Activated T-cell treated with anti-CD3 and anti-CD28 coated beads, Interleukin-2, amount 50 U/mL, for 72 hours (primary cell): ENCODE measurements at regions not wholly inside any gene's neighbourhood (a gene's known extent, or its start where the extent isn't known, plus 50 kb on each side); places are given as distances from the start of the nearest gene placed in this dataset.
"Not testable (repeated sequence)": the region's sequence is repeated elsewhere in the genome, so short reads cannot be mapped to it uniquely, and the experiment has no call there.

ENCODE experiments used
- ATAC-seq, 2 donors: fragments of 150-1000 bp; cut with Tn5 transposase; replicated peaks in 1 of 2; 2 replicates each; pipeline ENCODE4 v1.10.0; 2021; ENCODE audit warnings: moderate library complexity in 2 of 2, mild to moderate bottlenecking in 1 of 2
- DNase-seq, 2 donors: peaks; one replicate each; pipeline ENCODE4 v3.0.0; 2021 to 2022; ENCODE audit warnings: mixed read lengths in 1 of 2
- H3K27ac Mint-ChIP-seq: one replicate; pipeline ENCODE4 v1.8.0; 2022; ENCODE audit warnings: mild to moderate bottlenecking, moderate library complexity, mixed read lengths
- H3K27me3 Mint-ChIP-seq: one replicate; pipeline ENCODE4 v1.8.0; 2022; ENCODE audit warnings: low read depth, mixed read lengths
- H3K36me3 Mint-ChIP-seq, 2 donors: one replicate each; pipeline ENCODE4 v1.8.0; 2022; ENCODE audit warnings: mixed read lengths in 2 of 2, mild to moderate bottlenecking in 1 of 2; ENCODE audit not compliant: insufficient read depth in 2 of 2
- H3K4me1 Mint-ChIP-seq: one replicate; pipeline ENCODE4 v1.8.0; 2022; ENCODE audit warnings: low read depth, mixed read lengths
- H3K4me3 Mint-ChIP-seq, 2 donors: one replicate each; pipeline ENCODE4 v1.8.0; 2022; ENCODE audit warnings: mild to moderate bottlenecking in 2 of 2, mixed read lengths in 2 of 2, moderate library complexity in 2 of 2
- H3K9me3 Mint-ChIP-seq, 2 donors: one replicate each; pipeline ENCODE4 v1.8.0; 2022; ENCODE audit warnings: mixed read lengths in 2 of 2

GRCh38 chr6:79378957-79379356 is 144.5 kb upstream of the HMGN3 start:
- no peak overlapping the region for H3K4me3 Mint-ChIP-seq
- ATAC-seq: no peak
- no peaks in the 10 kb centered on the region for H3K9me3 Mint-ChIP-seq
- no peak for DNase-seq
- no peaks in the 10 kb centered on the region for H3K36me3 Mint-ChIP-seq
- peaks cover under 1% of the 10 kb centered on the region for H3K27me3 Mint-ChIP-seq
- peaks cover 5% of the 10 kb centered on the region for H3K4me1 Mint-ChIP-seq
- H3K27ac Mint-ChIP-seq: no peak overlapping the region

GRCh38 chr6:79377888-79378348 is 143.4 kb upstream of the HMGN3 start:
- DNase-seq: no peak

GRCh38 chr6:79377047-79377446 is 142.6 kb upstream of the HMGN3 start:
- Mint-ChIP-seq H3K27ac (no peak overlapping the region), H3K9me3 (no peaks in the 10 kb centered on the region), H3K36me3 (no peaks in the 10 kb centered on the region)

More at GRCh38 chr6:79377888-79378348, 143.4 kb upstream of the HMGN3 start:
- no peaks in the 10 kb centered on the region for H3K36me3 Mint-ChIP-seq
- H3K9me3 Mint-ChIP-seq: no peaks in the 10 kb centered on the region
- no peak for ATAC-seq
- H3K27ac Mint-ChIP-seq: no peak overlapping the region
- peaks cover 11% of the 10 kb centered on the region for H3K27me3 Mint-ChIP-seq
- H3K4me3 Mint-ChIP-seq: no peak overlapping the region
- H3K4me1 Mint-ChIP-seq: peaks cover 5% of the 10 kb centered on the region

GRCh38 chr6:79375635-79376337 is 141.3 kb upstream of the HMGN3 start:
- H3K9me3 Mint-ChIP-seq: no peaks in the 10 kb centered on the region
- no peaks in the 10 kb centered on the region for H3K36me3 Mint-ChIP-seq
- peaks cover 5% of the 10 kb centered on the region for H3K4me1 Mint-ChIP-seq
- no peak for ATAC-seq
- no peak for DNase-seq
- H3K4me3 Mint-ChIP-seq: no peak overlapping the region
- H3K27ac Mint-ChIP-seq: no peak overlapping the region
- peaks cover 18% of the 10 kb centered on the region for H3K27me3 Mint-ChIP-seq

More at GRCh38 chr6:79377047-79377446, 142.6 kb upstream of the HMGN3 start:
- Mint-ChIP-seq H3K4me1 (peaks cover 5% of the 10 kb centered on the region), H3K27me3 (peaks cover 17% of the 10 kb centered on the region), H3K4me3 (no peak overlapping the region)
- no peak for ATAC-seq
- DNase-seq: no peak

- no peak overlapping the region for H3K27ac Mint-ChIP-seq
- H3K27me3 Mint-ChIP-seq: peaks cover 28% of the 10 kb centered on the region
- no peak for ATAC-seq
- H3K9me3 Mint-ChIP-seq: peaks cover 0 to 2% of the 10 kb centered on the region in 2 donors
- H3K36me3 Mint-ChIP-seq: peaks cover 0 to 2% of the 10 kb centered on the region in 2 donors
- H3K4me1 Mint-ChIP-seq: peaks cover 5% of the 10 kb centered on the region
- DNase-seq: no peak
- no peak overlapping the region for H3K4me3 Mint-ChIP-seq
Observed at GRCh38 chr6:79374308-79374707, 139.8 kb upstream of the HMGN3 start.

GRCh38 chr6:79373880-79374279 is 139.4 kb upstream of the HMGN3 start:
- peaks cover 0 to 2% of the 10 kb centered on the region in 2 donors for H3K36me3 Mint-ChIP-seq
- ATAC-seq (no peak), DNase-seq (no peak)
- peaks cover 0 to 3% of the 10 kb centered on the region in 2 donors for H3K9me3 Mint-ChIP-seq
- H3K27me3 Mint-ChIP-seq: peaks cover 28% of the 10 kb centered on the region
- H3K4me3 Mint-ChIP-seq: no peak overlapping the region
- no peak overlapping the region for H3K27ac Mint-ChIP-seq
- H3K4me1 Mint-ChIP-seq: peaks cover 5% of the 10 kb centered on the region

GRCh38 chr6:79373246-79373645 is 138.8 kb upstream of the HMGN3 start:
- peaks cover 0 to 4% of the 10 kb centered on the region in 2 donors for H3K9me3 Mint-ChIP-seq
- H3K36me3 Mint-ChIP-seq: peaks cover 0 to 2% of the 10 kb centered on the region in 2 donors
- peaks cover 28% of the 10 kb centered on the region for H3K27me3 Mint-ChIP-seq
- H3K4me3 Mint-ChIP-seq: no peak overlapping the region
- peaks cover 5% of the 10 kb centered on the region for H3K4me1 Mint-ChIP-seq
- H3K27ac Mint-ChIP-seq: no peak overlapping the region
- DNase-seq (no peak), ATAC-seq (no peak)

GRCh38 chr6:79372757-79373156 is 138.3 kb upstream of the HMGN3 start:
- Mint-ChIP-seq H3K27me3 (peaks cover 28% of the 10 kb centered on the region), H3K27ac (no peak overlapping the region), H3K4me1 (peaks cover 3% of the 10 kb centered on the region), H3K9me3 (peaks cover 0 to 6% of the 10 kb centered on the region in 2 donors), H3K36me3 (peaks cover 0 to 2% of the 10 kb centered on the region in 2 donors), H3K4me3 (no peak overlapping the region)
- ATAC-seq (no peak), DNase-seq (no peak)

- Mint-ChIP-seq H3K27me3 (peaks cover 27% of the 10 kb centered on the region), H3K36me3 (peaks cover 4 to 5% of the 10 kb centered on the region in 2 donors), H3K4me1 (no peaks in the 10 kb centered on the region), H3K4me3 (no peak overlapping the region), H3K9me3 (peaks cover 8 to 10% of the 10 kb centered on the region in 2 donors), H3K27ac (no peak overlapping the region)
- no peak for DNase-seq
- no peak for ATAC-seq
Observed at GRCh38 chr6:79369026-79369425, 134.5 kb upstream of the HMGN3 start.

GRCh38 chr6:79363441-79363840 is 129.0 kb upstream of the HMGN3 start:
- not testable (repeated sequence) for H3K4me1 Mint-ChIP-seq, H3K36me3 Mint-ChIP-seq, H3K4me3 Mint-ChIP-seq, H3K27ac Mint-ChIP-seq, DNase-seq, H3K27me3 Mint-ChIP-seq, ATAC-seq
- peaks cover 14 to 16% of the 10 kb centered on the region in 2 donors for H3K9me3 Mint-ChIP-seq

GRCh38 chr6:79361074-79361473 is 126.6 kb upstream of the HMGN3 start:
- not testable (repeated sequence) for H3K27me3 Mint-ChIP-seq, H3K4me3 Mint-ChIP-seq, DNase-seq, H3K27ac Mint-ChIP-seq, H3K36me3 Mint-ChIP-seq, ATAC-seq, H3K4me1 Mint-ChIP-seq
- peaks cover 9 to 12% of the 10 kb centered on the region in 2 donors for H3K9me3 Mint-ChIP-seq

GRCh38 chr6:79353226-79353625 is 118.7 kb upstream of the HMGN3 start:
- Mint-ChIP-seq H3K27ac (no peak overlapping the region), H3K27me3 (peaks cover under 1% of the 10 kb centered on the region), H3K4me3 (no peak overlapping the region), H3K9me3 (peaks cover 7 to 8% of the 10 kb centered on the region in 2 donors), H3K36me3 (peaks cover 0 to 3% of the 10 kb centered on the region in 2 donors), H3K4me1 (no peaks in the 10 kb centered on the region)
- ATAC-seq (no peak), DNase-seq (no peak)

GRCh38 chr6:79338493-79338892 is 104.0 kb upstream of the HMGN3 start:
- Mint-ChIP-seq H3K36me3 (no peaks in the 10 kb centered on the region), H3K27ac (no peak overlapping the region), H3K9me3 (peaks cover 2 to 3% of the 10 kb centered on the region in 2 donors), H3K4me3 (no peak overlapping the region), H3K4me1 (peaks cover 5% of the 10 kb centered on the region), H3K27me3 (peaks cover 20% of the 10 kb centered on the region)
- ATAC-seq (no peak), DNase-seq (no peak)
